ENCODE measurements at regions not wholly inside any gene's neighbourhood (a gene's known extent, or its start where the extent isn't known, plus 50 kb on each side); places are given as distances from the start of the nearest gene placed in this dataset.

GRCh38 chr2:168378960-168379669 lies 77.0 kb upstream of the CERS6 start:
- DNase-seq: no peak

- DNase-seq: no peak
Measured at GRCh38 chr2:168380500-168380899, 75.6 kb upstream of the CERS6 start.

- no peak for DNase-seq
Measured at GRCh38 chr2:168392024-168392423, 64.0 kb upstream of the CERS6 start.

- no peak for DNase-seq
Measured at GRCh38 chr2:168392797-168393196, 63.3 kb upstream of the CERS6 start.

DNA sequence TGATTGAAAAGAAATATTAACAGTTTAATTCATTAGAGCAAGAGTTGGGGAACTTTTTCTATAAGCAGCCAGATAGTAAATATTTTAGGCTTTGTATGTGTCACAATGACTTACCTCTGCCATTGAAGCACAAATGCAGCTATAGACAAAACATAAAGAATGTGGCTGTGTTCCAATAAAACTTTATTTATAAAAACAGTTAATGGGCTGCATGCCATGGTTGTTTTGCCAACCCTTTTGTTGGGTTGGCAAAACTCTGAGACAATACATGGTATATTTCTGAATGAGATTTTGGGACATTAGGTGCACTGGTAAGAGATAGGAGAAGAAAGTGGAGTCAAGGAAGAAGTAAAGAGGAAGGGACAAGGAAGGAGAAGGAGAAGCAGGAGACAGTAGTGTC lies 61.8 kb upstream of the CERS6 start:
- DNase-seq: no peak

GRCh38 chr2:168396131-168396530 lies 59.9 kb upstream of the CERS6 start:
- DNase-seq: no peak

DNA sequence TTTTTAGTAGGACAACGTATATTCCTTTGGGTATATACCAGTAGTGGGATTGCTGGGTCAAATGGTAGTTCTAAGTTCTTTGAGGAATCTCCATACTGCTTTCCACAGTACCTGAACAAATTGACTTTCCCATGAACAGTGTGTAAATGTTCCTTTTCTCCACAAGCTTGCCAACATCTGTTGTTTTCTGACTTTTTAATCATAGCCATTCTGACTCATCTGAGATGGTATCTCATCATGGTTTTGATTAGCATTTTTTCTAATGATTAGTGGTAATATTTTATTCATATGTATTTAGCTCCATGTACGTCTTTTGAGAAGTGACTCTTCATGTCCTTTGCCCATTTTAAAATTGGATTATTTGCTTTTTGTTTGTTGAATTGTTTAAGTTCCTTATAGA lies 58.4 kb upstream of the CERS6 start:
- no peak for DNase-seq

DNA sequence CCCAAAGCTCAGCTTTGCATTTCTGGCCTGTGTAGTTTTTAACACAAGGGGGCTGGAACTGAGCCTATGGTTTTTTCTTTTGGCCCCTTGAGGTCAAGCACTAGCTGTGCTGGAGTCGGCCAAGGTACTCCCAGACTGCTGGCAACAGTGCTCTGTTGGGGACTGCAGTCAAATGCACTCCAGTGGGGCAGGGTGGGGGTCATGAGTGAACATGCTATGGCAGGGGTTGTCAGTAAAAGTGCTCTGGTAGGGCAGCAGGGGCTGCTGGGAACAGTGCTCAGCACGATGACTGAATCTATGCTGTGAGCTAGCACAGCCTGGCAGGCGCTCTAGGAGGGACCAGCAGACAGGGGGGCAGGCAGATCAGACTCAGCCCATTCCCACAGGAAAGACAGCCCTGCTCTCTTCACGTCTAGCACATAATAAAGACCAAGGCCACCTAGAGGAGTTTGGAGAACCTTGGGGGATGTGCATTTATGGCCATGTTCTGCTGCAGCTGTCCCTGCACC lies 55.0 kb upstream of the CERS6 start:
- no peak for DNase-seq

DNA sequence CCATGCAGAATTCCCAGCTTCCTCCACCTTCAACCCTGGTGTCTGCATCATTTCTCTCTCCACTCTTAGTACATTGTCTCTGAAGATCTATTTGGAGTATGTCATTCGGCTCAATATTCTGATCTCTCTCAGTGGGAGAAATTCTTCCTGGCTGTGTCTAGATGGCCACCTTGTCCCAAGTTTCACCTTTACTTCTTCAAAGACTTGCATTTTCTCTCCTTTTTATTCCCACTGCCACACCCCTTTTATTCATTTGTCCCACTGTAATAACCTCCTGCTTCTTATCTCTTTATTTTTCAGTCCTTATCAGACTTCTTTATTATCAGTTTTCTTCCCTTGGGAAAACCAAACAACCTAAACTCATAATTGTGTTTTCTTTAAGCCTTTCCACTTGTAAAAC lies 54.3 kb upstream of the CERS6 start:
- DNase-seq: no peak

DNA sequence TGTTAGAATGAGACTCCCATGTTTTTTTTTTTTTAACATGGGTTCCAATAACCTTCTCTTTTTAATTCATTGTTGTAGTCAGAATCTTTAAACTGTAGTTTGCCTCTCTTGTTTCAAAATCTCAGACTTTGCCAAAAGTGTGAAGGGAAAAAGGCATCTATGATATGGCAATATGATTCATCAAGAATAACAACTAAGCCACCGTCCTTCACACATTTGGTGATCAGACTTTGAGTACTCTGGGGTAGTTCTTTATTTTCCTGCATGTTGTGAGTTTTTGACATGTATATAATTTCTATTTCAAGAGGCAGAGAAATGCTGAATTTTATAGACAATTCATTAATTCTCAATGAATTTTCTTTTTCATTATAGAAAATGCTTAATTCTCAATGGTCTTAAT lies 53.5 kb upstream of the CERS6 start:
- no peak for DNase-seq

DNA sequence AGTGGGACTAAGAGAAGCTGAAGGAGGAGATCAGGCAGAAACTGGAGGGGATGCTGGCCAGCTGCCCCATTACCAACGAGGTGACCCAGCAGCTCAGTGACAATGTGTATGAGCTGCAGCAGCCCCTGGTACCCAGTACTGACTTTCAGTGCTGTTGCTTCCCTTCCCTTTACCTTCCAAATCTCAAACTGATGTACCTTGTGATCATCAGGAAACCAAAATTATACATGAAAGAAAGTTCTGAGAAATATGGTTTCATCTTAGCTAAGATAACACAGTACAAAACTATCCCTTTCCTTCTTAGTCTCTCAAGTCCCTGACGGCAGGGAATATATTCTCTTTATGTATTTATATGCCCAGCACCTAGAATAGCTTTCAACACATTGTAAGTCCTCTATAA lies 52.3 kb upstream of the CERS6 start:
- DNase-seq: no peak

GRCh38 chr2:168404764-168405163 lies 51.3 kb upstream of the CERS6 start:
- DNase-seq: no peak
